ENCODE measurements at regions not wholly inside any gene's neighbourhood (a gene's known extent, or its start where the extent isn't known, plus 50 kb on each side); places are given as distances from the start of the nearest gene placed in this dataset.

DNA sequence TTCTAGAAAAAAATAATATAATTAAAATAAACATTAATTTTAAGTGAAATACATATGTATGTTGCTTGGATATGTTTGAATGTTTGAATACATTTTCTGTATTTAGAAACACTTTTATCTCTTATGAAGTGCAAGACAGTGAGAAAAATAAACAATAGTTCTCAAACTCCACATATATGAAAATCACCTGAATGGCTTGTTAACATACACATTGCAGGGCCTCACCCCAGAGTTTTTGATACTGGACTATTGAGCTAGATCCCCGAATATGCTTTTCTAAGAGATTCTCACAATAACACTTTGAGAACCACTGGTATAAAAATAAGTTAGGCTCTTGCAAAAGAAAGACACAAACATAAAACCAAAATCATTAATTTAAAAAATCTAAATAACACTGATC lies 1570.3 kb upstream of the PRR20A start:
- Histone ChIP-seq H3K36me3 (no peaks in the 10 kb centered on the region), H3K27ac (no peak overlapping the region), H3K9me3 (ENCODE audit: severe bottlenecking) (no peaks in the 10 kb centered on the region), H3K4me3 (ENCODE audit: low read depth, low read length) (no peak overlapping the region), H3K27me3 (ENCODE audit: insufficient read depth, low read depth, severe bottlenecking) (no peaks in the 10 kb centered on the region)
- TF ChIP-seq, protein P1, sequence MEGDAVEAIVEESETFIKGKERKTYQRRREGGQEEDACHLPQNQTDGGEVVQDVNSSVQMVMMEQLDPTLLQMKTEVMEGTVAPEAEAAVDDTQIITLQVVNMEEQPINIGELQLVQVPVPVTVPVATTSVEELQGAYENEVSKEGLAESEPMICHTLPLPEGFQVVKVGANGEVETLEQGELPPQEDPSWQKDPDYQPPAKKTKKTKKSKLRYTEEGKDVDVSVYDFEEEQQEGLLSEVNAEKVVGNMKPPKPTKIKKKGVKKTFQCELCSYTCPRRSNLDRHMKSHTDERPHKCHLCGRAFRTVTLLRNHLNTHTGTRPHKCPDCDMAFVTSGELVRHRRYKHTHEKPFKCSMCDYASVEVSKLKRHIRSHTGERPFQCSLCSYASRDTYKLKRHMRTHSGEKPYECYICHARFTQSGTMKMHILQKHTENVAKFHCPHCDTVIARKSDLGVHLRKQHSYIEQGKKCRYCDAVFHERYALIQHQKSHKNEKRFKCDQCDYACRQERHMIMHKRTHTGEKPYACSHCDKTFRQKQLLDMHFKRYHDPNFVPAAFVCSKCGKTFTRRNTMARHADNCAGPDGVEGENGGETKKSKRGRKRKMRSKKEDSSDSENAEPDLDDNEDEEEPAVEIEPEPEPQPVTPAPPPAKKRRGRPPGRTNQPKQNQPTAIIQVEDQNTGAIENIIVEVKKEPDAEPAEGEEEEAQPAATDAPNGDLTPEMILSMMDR (IDR thresholded peaks at IDR 0.05; ENCODE audit: low read depth, low read length), result no peak
- DNase-seq, result no peak

DNA sequence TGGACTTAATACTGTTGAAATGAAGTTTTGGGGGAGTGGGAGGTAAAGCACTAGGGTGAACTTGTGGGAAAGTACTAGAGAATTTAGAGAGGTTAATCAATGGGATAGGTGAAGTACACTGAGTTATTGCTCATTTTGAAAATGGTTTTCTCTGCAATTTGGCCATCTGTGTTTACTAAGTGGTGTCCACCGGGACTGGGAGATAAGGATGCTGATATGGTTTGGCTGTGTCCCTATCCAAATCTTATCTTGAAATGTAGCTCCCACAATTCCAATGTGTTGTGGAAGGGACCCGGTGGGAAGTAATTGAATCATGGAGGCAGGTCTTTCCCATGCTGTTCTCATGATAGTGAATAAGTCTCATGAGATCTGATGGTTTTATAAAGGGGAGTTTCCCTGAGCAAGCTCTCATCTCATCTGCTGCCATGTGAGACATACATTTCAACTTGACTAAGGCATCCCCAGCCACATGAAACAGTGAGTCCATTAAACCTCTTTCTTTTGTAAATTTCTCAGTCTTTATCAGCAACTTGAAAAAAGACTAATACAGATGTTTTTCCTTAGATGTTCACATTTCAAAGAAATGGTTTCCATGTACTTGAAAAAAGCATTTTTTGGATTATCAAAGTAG lies 1569.4 kb upstream of the PRR20A start:
- H3K27ac ChIP-seq, result no peak overlapping the region
- no peak overlapping the region for H3K4me3 ChIP-seq (ENCODE audit: low read depth, low read length)
- H3K36me3 ChIP-seq, result no peaks in the 10 kb centered on the region
- no peaks in the 10 kb centered on the region for H3K9me3 ChIP-seq (ENCODE audit: severe bottlenecking)
- DNase-seq, result no peak
- TF ChIP-seq, protein P1 (IDR thresholded peaks at IDR 0.05; ENCODE audit: low read depth, low read length), result no peak
- no peaks in the 10 kb centered on the region for H3K27me3 ChIP-seq (ENCODE audit: insufficient read depth, low read depth, severe bottlenecking)

DNA sequence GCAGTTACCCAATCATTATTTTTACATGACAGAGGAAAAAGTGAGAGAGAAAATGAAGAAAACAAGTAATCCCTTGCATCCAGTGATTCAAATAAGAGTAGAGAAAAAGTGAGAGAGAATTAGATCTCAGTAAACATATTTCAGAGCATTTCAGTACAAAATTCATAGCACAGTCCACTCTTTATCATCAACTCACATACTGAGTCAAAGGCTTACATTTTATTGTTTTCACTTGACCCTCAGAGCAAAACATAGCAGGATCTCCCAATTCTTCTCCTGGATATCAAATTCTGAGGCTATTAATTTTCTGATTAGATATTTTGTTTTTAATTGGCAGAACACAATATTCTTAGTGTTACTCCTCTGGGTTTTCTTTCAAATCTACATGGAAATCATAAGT lies 1568.3 kb upstream of the PRR20A start:
- Histone ChIP-seq H3K27me3 (ENCODE audit: insufficient read depth, low read depth, severe bottlenecking) (no peaks in the 10 kb centered on the region), H3K36me3 (no peaks in the 10 kb centered on the region), H3K27ac (no peak overlapping the region), H3K4me3 (ENCODE audit: low read depth, low read length) (no peak overlapping the region), H3K9me3 (ENCODE audit: severe bottlenecking) (no peaks in the 10 kb centered on the region)
- TF ChIP-seq, protein P1 (IDR thresholded peaks at IDR 0.05; ENCODE audit: low read depth, low read length), result no peak
- DNase-seq, result no peak

DNA sequence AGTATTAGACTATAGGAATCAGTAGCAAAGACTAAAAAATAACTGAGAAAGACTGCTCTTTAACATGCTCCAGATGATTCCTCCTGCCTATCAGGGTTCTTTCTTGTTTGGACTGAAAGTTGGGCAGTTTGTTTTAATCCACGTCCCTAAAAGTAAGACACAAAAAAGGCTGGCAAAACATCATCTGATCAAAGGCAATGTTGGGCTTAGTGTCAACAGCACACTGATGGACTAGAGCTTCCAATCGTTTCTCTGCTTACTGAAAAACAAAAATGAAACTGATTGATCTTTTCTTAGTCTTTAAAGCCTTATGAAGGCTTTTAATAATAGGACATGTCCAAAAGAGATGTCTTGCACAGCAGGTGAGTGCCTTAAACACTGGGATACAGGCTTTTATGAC lies 1567.9 kb upstream of the PRR20A start:
- Histone ChIP-seq H3K27ac (no peak overlapping the region), H3K4me3 (ENCODE audit: low read depth, low read length) (no peak overlapping the region), H3K9me3 (ENCODE audit: severe bottlenecking) (no peaks in the 10 kb centered on the region), H3K36me3 (no peaks in the 10 kb centered on the region), H3K27me3 (ENCODE audit: insufficient read depth, low read depth, severe bottlenecking) (no peaks in the 10 kb centered on the region)
- TF ChIP-seq, protein P1 (IDR thresholded peaks at IDR 0.05; ENCODE audit: low read depth, low read length), result no peak
- DNase-seq, result no peak

DNA sequence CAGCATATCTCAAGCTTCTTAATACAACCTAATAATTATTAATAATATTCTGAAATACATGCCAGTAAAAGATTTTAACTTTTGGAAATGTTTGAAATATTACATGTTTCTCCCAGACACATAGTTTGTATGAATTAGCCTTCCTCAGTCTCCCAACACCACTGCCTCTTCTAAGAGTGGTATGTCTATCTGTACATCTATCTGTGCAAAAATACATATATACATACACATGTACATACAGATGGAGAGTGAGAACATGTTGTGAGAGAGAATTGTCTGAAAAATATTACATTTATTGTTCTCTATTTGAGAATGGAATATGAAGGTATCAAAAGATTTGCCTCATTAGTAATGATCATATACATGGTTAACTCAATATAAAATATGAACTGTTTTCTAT lies 1567.2 kb upstream of the PRR20A start:
- no peaks in the 10 kb centered on the region for H3K36me3 ChIP-seq
- TF ChIP-seq, protein P1 (IDR thresholded peaks at IDR 0.05; ENCODE audit: low read depth, low read length), result no peak

DNA sequence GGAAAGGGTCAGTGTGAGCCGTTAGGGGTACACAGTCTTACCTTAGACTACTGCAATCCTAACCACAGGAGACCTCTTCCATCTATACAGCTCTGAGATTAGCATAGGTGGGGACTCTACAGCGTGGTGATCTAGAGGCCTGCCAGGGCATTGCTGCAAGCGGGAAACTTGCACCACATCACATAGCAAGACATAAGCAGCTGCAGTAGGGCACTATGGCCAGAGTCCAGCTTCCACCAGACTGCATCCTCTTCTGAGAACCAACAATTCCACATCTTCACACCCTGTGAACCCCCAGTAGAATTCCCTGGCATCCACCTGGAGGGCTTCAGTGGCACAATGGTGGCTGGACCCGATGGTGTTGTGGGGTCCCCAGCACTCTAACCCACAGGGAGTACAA lies 1564.3 kb upstream of the PRR20A start:
- H3K9me3 ChIP-seq (ENCODE audit: severe bottlenecking), result no peaks in the 10 kb centered on the region
- TF ChIP-seq, protein P1 (IDR thresholded peaks at IDR 0.05; ENCODE audit: low read depth, low read length), result no peak
- no peaks in the 10 kb centered on the region for H3K36me3 ChIP-seq
- no peak overlapping the region for H3K4me3 ChIP-seq (ENCODE audit: low read depth, low read length)
- DNase-seq, result no peak
- H3K27ac ChIP-seq, result no peak overlapping the region
- no peaks in the 10 kb centered on the region for H3K27me3 ChIP-seq (ENCODE audit: insufficient read depth, low read depth, severe bottlenecking)

More for the DNA sequence above, 1567.2 kb upstream of the PRR20A start:
- H3K4me3 ChIP-seq (ENCODE audit: low read depth, low read length), result no peak overlapping the region
- no peak overlapping the region for H3K27ac ChIP-seq
- H3K27me3 ChIP-seq (ENCODE audit: insufficient read depth, low read depth, severe bottlenecking), result no peaks in the 10 kb centered on the region
- no peak for DNase-seq
- H3K9me3 ChIP-seq (ENCODE audit: severe bottlenecking), result no peaks in the 10 kb centered on the region
